NCI-H510A treated with DMSO at 0.1 percent for 48 hours (cell line): ENCODE measurements at regions not wholly inside any gene's neighbourhood (a gene's known extent, or its start where the extent isn't known, plus 50 kb on each side); places are given as distances from the start of the nearest gene placed in this dataset.

Source experiments
- DNase-seq: peaks from one replicate; lab custom pipeline; 2025; lab: John Stamatoyannopoulos, UW

- DNase-seq: no peak
These were observed 169.2 kb upstream of the AHR start for GRCh38 chr7:17129218-17129617.

GRCh38 chr7:17130281-17131059, 168.0 kb upstream of the AHR start:
- peak; percentile 34 for DNase-seq

DNA sequence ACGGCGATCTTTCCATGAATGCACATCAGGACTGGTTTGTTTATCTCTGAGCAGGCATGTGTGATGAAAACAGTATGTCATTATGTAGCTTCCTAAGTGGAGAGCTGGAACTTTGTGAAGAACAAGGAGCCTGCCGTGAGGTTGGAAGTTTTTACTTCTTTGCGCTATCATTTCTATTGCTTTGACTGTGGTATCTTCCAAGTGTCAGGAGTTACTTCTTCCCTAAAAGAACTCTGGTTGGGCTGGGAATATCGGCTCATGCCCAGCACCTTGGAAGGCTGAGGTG, 167.4 kb upstream of the AHR start:
- DNase-seq: no peak

- no peak for DNase-seq
These were observed 166.3 kb upstream of the AHR start for GRCh38 chr7:17131983-17132655.

GRCh38 chr7:17132726-17133125, 165.7 kb upstream of the AHR start:
- DNase-seq: no peak

DNA sequence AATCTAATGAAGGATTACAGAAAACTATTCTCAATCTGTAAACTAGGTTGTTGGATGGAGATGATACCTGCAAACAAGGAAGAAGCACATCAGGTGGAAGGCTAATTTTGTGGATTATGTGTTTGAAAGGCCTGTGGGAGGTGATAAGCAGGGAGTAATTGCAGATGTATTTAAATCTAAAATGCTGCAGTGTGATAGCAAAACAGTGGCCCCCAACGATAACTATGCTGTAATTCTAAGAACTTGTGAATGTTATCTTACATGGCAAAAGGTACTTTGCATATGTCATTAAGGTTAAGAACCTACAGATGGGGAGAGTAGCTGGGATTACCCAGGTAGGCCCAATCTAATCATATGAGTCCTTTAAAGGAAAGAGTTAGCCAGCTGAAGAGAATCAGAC, 164.5 kb upstream of the AHR start:
- no peak for DNase-seq

GRCh38 chr7:17134786-17135185, 163.7 kb upstream of the AHR start:
- no peak for DNase-seq

DNA sequence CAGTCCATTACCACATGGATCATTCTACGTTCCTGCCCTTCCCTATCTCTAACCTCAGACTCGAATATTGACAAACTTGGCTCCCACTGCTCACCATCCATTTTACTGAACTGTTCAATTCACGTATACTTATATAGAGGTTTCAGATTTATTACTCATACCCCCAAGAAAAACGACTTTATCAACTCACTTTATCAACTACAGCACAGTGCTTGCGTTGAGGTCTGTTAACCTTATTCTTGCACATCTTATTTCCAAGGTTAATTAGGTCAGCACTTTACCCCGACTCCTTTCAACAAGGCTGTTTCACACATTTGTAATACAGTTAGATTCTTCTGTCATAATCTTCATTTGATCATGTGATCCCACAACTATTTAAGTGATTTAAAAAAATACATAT, 162.3 kb upstream of the AHR start:
- DNase-seq: no peak

DNA sequence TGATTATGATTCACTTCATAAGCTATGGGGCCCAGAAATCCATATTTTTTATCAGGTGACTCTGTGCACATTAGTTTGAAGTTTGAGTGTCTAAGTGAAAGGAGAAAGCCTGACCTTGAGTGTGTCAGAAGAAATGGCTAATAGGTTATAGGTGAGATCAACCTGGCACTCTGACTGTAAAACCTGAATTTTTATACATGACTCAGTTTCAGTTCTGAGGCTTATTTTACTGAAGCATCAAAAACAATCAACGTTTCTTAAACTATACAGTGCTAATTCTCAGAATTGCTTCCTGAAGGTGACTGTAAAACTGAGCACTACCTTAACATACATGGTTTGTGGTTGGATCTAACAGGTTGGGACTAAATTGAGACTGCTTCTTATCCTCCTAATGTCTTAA, 159.4 kb upstream of the AHR start:
- no peak for DNase-seq

GRCh38 chr7:17140406-17140805, 158.0 kb upstream of the AHR start:
- DNase-seq: no peak

DNA sequence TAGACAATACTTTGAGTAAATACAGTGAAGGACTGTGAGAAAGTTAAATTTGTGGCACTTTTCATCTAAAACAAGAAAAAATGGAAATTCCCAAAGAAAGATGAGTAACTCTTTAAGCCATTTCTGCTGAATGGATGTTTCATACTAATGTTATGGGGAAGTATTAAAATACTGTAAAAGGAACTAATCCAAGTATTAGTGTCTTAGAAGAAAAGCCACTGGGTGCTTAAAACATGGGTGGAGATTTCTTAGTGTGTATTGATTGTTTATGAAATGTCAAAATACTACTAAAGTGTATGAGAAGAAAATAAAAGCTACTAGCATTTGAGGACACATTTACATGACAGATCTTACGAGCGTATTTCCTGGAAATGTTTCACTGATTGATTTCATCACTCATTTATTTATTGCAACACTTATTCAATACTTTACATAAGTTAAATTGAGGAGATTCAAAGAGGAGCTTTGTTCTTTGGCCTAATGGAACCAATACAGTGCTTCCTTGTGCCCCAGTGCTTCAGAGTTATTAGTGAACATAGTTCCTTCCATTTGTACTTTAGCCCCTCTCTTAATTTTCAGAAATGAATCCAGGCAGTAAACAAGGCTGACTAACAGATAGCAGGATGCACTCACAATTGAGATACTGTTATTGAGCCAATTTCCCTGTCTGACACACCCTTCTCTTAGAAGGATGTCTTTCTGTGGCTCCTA, 155.5 kb upstream of the AHR start:
- no peak for DNase-seq

DNA sequence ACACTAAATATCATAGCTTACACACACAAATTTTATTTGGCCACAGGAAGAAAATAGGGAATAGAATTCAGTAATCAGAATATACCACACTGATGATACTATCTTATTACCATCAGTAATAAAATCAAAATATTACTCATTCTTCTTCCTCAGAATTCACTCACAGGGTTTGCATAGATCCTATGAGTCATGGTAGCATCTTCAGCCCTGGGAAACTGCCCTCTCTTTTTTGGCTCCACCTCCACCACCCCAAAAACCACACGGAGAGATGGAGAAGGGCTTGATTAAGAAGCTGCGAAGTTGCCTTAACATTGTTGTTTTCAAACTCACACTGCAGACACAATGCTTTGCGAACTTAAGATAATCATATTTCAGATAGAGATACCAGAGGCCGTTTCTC, 154.1 kb upstream of the AHR start:
- no peak for DNase-seq

- no peak for DNase-seq
These were observed 151.8 kb upstream of the AHR start for GRCh38 chr7:17146621-17147020.

- no peak for DNase-seq
These were observed 151.0 kb upstream of the AHR start for GRCh38 chr7:17147409-17147808.

GRCh38 chr7:17150018-17150417, 148.4 kb upstream of the AHR start:
- DNase-seq: no peak

DNA sequence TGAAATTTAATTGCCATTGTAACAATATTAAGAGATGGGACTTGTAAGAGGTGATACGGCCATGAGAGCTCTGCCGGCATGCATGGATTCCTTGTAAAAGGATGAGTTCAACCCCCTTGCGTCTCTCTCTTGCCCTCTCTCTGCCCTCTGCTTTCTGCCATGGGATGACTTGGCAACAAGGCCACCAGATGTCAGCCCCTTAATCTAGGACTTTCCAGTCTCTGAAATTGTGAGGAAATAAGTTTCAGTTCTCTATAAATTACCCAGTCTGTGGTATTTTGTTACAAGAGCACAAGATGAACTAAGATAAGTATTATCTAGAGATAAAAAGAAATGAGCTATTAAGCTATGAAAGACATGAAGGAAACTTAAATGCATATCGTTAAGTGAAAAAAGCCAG, 145.7 kb upstream of the AHR start:
- no peak for DNase-seq

GRCh38 chr7:17153536-17153935, 144.9 kb upstream of the AHR start:
- DNase-seq: no peak

DNA sequence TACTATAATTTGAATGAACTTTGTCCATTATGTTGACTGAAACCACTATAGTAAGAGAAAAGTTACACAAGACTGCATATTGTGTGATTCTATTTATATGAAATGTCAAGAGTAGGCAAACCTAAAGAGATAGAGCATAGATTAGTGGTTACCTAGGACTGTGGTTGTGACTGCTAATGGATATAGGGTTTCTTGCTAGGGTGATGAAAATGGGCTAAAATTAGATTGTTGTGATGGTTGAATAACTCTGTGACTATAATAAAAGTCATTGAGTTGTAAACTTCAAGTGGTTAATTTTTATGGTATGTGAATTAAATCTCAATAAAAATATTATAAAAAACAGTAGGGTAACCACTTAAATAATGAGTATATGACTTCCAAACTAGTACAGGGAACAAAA, 142.9 kb upstream of the AHR start:
- no peak for DNase-seq

- DNase-seq: no peak
These were observed 140.2 kb upstream of the AHR start for GRCh38 chr7:17158261-17158660.

DNA sequence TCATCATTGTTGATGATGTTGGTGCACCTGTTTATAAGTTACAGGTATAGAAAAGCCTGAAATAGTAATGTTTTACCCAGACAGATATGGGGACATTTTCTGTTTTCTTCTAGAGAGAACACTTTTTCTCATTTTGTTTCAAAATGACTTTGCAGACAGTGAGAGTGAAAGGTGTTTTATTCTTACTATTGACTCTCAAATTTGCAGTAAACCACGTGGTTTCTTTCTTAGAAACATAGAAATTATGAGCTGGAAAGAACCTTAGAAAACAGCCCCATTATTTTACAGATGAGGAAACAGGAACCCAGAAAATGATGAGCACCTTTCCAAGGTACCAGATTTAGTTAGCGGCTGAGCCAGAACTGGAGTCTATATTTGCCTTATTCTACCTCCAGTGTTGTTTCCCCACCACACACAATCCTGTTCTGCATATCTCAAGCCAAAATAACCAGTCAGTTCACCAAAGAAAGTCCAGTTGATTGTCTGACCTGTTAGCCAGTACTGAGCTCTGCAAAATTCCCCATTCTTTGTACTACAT, 138.9 kb upstream of the AHR start:
- DNase-seq: no peak

GRCh38 chr7:17166824-17167379, 131.6 kb upstream of the AHR start:
- DNase-seq: no peak

- DNase-seq: no peak
These were observed 130.0 kb upstream of the AHR start for GRCh38 chr7:17168416-17168815.

DNA sequence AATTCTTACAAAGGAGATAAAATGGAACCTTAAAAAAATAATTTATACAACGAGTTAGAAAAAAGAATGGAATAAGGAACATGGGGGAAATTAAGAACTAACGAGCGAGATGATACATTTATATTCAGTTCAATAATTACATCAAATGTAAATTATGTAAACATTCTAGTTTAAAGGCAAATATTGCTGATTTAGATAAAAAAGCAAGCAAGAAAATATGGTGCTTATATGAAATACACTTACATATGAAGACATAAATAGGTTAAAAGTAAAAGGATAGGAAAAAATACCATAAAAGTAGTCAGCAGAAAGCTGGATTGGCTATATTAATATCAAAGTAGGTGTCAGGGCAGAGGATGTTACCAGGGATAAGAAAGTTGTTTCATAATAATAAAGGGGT, 127.0 kb upstream of the AHR start:
- no peak for DNase-seq
